Activated CD4-positive, CD25-positive, alpha-beta regulatory T cell treated with anti-CD3 and anti-CD28 coated beads, Interleukin-2, amount 50 U/mL, for 24 hours (primary cell): ENCODE measurements at regions not wholly inside any gene's neighbourhood (a gene's known extent, or its start where the extent isn't known, plus 50 kb on each side); places are given as distances from the start of the nearest gene placed in this dataset.

Experiments
- ATAC-seq, 2 donors: fragments of 150-1000 bp; cut with Tn5 transposase; one replicate each; pipeline ENCODE4 v1.10.0; 2021; ENCODE audit warnings: mild to moderate bottlenecking in 1 of 2, moderate library complexity in 1 of 2

GRCh38 chr14:94682061-94682516 lies 69.9 kb downstream of the SERPINA3 start:
- no peak for ATAC-seq

GRCh38 chr14:94681300-94682060 lies 69.3 kb downstream of the SERPINA3 start:
- no peak for ATAC-seq

GRCh38 chr14:94680862-94681288 lies 68.7 kb downstream of the SERPINA3 start:
- no peak for ATAC-seq

GRCh38 chr14:94679937-94680861 lies 68.0 kb downstream of the SERPINA3 start:
- no peak for ATAC-seq

- ATAC-seq: no peak
These were observed 67.1 kb downstream of the SERPINA3 start for GRCh38 chr14:94679106-94679810.

GRCh38 chr14:94677747-94678146 lies 65.6 kb downstream of the SERPINA3 start:
- no peak for ATAC-seq

- ATAC-seq: no peak
These were observed 65.0 kb downstream of the SERPINA3 start for GRCh38 chr14:94677213-94677612.

- no peak for ATAC-seq
These were observed 64.4 kb downstream of the SERPINA3 start for GRCh38 chr14:94676495-94677185.

- ATAC-seq: no peak
These were observed 62.8 kb downstream of the SERPINA3 start for GRCh38 chr14:94675036-94675435.

- no peak for ATAC-seq
These were observed 61.6 kb downstream of the SERPINA3 start for GRCh38 chr14:94673781-94674231.
